Mesendoderm (in vitro differentiated cells): ENCODE measurements at regions not wholly inside any gene's neighbourhood (a gene's known extent, or its start where the extent isn't known, plus 50 kb on each side); places are given as distances from the start of the nearest gene placed in this dataset.

ENCODE experiments used
- DNase-seq: peaks from one replicate; pipeline ENCODE4 v3.0.0; 2013
- H2AK5ac ChIP-seq: 2 replicates; pipeline ENCODE4 v1.6.1; 2013; ENCODE audit warnings: low read length, inconsistent platforms
- H2BK120ac ChIP-seq: 2 replicates; pipeline ENCODE4 v1.6.1; 2013; ENCODE audit warnings: low read depth, mild to moderate bottlenecking, low read length, moderate library complexity, mixed read lengths
- H2BK15ac ChIP-seq: replicated peaks from 2 replicates; pipeline ENCODE4 v1.6.1; 2013; ENCODE audit warnings: low read depth, mild to moderate bottlenecking, moderate library complexity
- H2BK5ac ChIP-seq: 2 replicates; pipeline ENCODE4 v1.6.1; 2013; ENCODE audit warnings: low read length, inconsistent platforms
- H3K18ac ChIP-seq: 2 replicates; pipeline ENCODE4 v1.6.1; 2013; ENCODE audit warnings: mild to moderate bottlenecking, low read length, mixed read lengths
- H3K23ac ChIP-seq: one replicate; pipeline ENCODE4 v1.6.1; 2013; ENCODE audit warnings: low read length
- H3K27ac ChIP-seq: 2 replicates; pipeline ENCODE4 v1.5.1; 2013; ENCODE audit warnings: low read depth, mild to moderate bottlenecking, inconsistent platforms, low read length, moderate library complexity
- H3K27me3 ChIP-seq: 2 replicates; pipeline ENCODE4 v1.6.1; 2013; ENCODE audit warnings: low read length, control low read depth, mild to moderate bottlenecking, inconsistent platforms; ENCODE audit not compliant: insufficient read depth, poor library complexity
- H3K36me3 ChIP-seq: 2 replicates; pipeline ENCODE4 v1.6.1; 2013; ENCODE audit warnings: low read length, inconsistent platforms; ENCODE audit not compliant: control insufficient read depth, insufficient read depth
- H3K4ac ChIP-seq: one replicate; pipeline ENCODE4 v1.6.1; 2013; ENCODE audit warnings: low read depth, mild to moderate bottlenecking, low read length, moderate library complexity
- H3K4me1 ChIP-seq: 2 replicates; pipeline ENCODE4 v1.6.1; 2013; ENCODE audit warnings: low read depth, low read length, inconsistent platforms; ENCODE audit not compliant: control insufficient read depth
- H3K4me2 ChIP-seq: 2 replicates; pipeline ENCODE4 v1.6.1; 2013; ENCODE audit warnings: low read length
- H3K4me3 ChIP-seq: 2 replicates; pipeline ENCODE4 v1.5.1; 2013; ENCODE audit warnings: mild to moderate bottlenecking, low read length
- H3K56ac ChIP-seq: one replicate; pipeline ENCODE4 v1.6.1; 2013; ENCODE audit warnings: low read length
- H3K79me1 ChIP-seq: 2 replicates; pipeline ENCODE4 v1.6.1; 2013; ENCODE audit warnings: low read length, inconsistent platforms
- H3K79me2 ChIP-seq: 2 replicates; pipeline ENCODE4 v1.6.1; 2013; ENCODE audit warnings: mild to moderate bottlenecking, low read length; ENCODE audit not compliant: control insufficient read depth, insufficient read depth
- H3K9ac ChIP-seq: 2 replicates; pipeline ENCODE4 v1.6.1; 2013; ENCODE audit warnings: low read length, inconsistent platforms
- H4K5ac ChIP-seq: one replicate; pipeline ENCODE4 v1.6.1; 2013; ENCODE audit warnings: low read length
- H4K8ac ChIP-seq: one replicate; pipeline ENCODE4 v1.6.1; 2013; ENCODE audit warnings: low read depth, mild to moderate bottlenecking, control low read depth, low read length, moderate library complexity
- WGBS: extraction: QIAGEN DNeasy Blood & Tissue Kit; methylation state at CpG from one replicate; pipeline ENCODE4 v1.1.7; 2013; ENCODE audit warnings: low lambda C conversion rate, missing lambda C conversion rate; ENCODE audit not compliant: insufficient coverage; ENCODE audit errors: extremely low coverage; 5-methylcytosine and 5-hydroxymethylcytosine counted together

GRCh38 chr6:55040102-55040848 is 134.0 kb upstream of the HCRTR2 start:
- H4K8ac ChIP-seq, result no peak overlapping the region
- H2AK5ac ChIP-seq, result no peak overlapping the region
- no peak overlapping the region for H3K4me3 ChIP-seq
- H3K4ac ChIP-seq, result no peak overlapping the region
- H4K5ac ChIP-seq, result no peak overlapping the region
- H3K27ac ChIP-seq, result no peak overlapping the region
- no peak overlapping the region for H2BK120ac ChIP-seq
- no peak for DNase-seq
- H2BK15ac ChIP-seq, result no peak overlapping the region
- H3K23ac ChIP-seq, result no peak overlapping the region
- H3K4me2 ChIP-seq, result no peak overlapping the region
- no peak overlapping the region for H3K56ac ChIP-seq
- WGBS, result no CpG with 5 or more reads among the region's 3 CpGs
- no peaks in the 10 kb centered on the region for H3K27me3 ChIP-seq
- H3K18ac ChIP-seq, result peak overlapping the region; percentile 39
- H3K79me2 ChIP-seq, result no peaks in the 10 kb centered on the region
- H3K4me1 ChIP-seq, result no peaks in the 10 kb centered on the region
- no peaks in the 10 kb centered on the region for H3K36me3 ChIP-seq
- no peak overlapping the region for H2BK5ac ChIP-seq
- no peak overlapping the region for H3K9ac ChIP-seq
- H3K79me1 ChIP-seq, result no peaks in the 10 kb centered on the region

- Histone ChIP-seq H3K27ac (no peak overlapping the region), H3K4me3 (no peak overlapping the region), H3K4me2 (no peak overlapping the region), H3K36me3 (no peaks in the 10 kb centered on the region), H2BK15ac (no peak overlapping the region), H3K27me3 (no peaks in the 10 kb centered on the region), H3K4ac (no peak overlapping the region), H3K79me2 (no peaks in the 10 kb centered on the region), H4K5ac (no peak overlapping the region), H2BK120ac (no peak overlapping the region), H3K4me1 (peaks cover 3% of the 10 kb centered on the region), H2BK5ac (no peak overlapping the region), H4K8ac (no peak overlapping the region), H2AK5ac (no peak overlapping the region), H3K9ac (no peak overlapping the region), H3K56ac (no peak overlapping the region), H3K23ac (no peak overlapping the region), H3K79me1 (no peaks in the 10 kb centered on the region), H3K18ac (no peak overlapping the region)
- DNase-seq, result peak; percentile 89
- WGBS, result no CpG with 5 or more reads among the region's 4 CpGs
Measured at GRCh38 chr6:55046869-55047422, 127.4 kb upstream of the HCRTR2 start.

- Histone ChIP-seq H3K79me2 (no peaks in the 10 kb centered on the region), H2BK120ac (no peak overlapping the region), H4K8ac (no peak overlapping the region), H2AK5ac (no peak overlapping the region), H3K27ac (no peak overlapping the region), H3K56ac (no peak overlapping the region), H3K36me3 (no peaks in the 10 kb centered on the region), H3K4me2 (no peak overlapping the region), H3K27me3 (no peaks in the 10 kb centered on the region), H3K4me3 (no peak overlapping the region), H3K9ac (no peak overlapping the region), H3K4ac (no peak overlapping the region), H4K5ac (no peak overlapping the region), H3K18ac (no peak overlapping the region), H2BK15ac (no peak overlapping the region), H3K4me1 (peaks cover 3% of the 10 kb centered on the region), H2BK5ac (no peak overlapping the region), H3K79me1 (no peaks in the 10 kb centered on the region), H3K23ac (no peak overlapping the region)
- no CpG with 5 or more reads among the region's 2 CpGs for WGBS
- DNase-seq, result no peak
Measured at GRCh38 chr6:55047451-55048044, 126.8 kb upstream of the HCRTR2 start.

- Histone ChIP-seq H2AK5ac (no peak overlapping the region), H2BK15ac (no peak overlapping the region), H3K4ac (no peak overlapping the region), H3K27me3 (no peaks in the 10 kb centered on the region), H3K27ac (no peak overlapping the region), H3K36me3 (no peaks in the 10 kb centered on the region), H4K5ac (no peak overlapping the region), H2BK120ac (no peak overlapping the region), H2BK5ac (no peak overlapping the region), H3K4me3 (no peak overlapping the region), H3K79me1 (no peaks in the 10 kb centered on the region), H3K56ac (no peak overlapping the region), H4K8ac (no peak overlapping the region), H3K9ac (no peak overlapping the region), H3K4me2 (no peak overlapping the region), H3K4me1 (peaks cover 3% of the 10 kb centered on the region), H3K79me2 (no peaks in the 10 kb centered on the region), H3K18ac (no peak overlapping the region), H3K23ac (no peak overlapping the region)
- no CpG with 5 or more reads among the region's 1 CpG for WGBS
- DNase-seq, result no peak
Measured at GRCh38 chr6:55049866-55050265, 124.4 kb upstream of the HCRTR2 start.

- Histone ChIP-seq H3K27ac (no peak overlapping the region), H2AK5ac (no peak overlapping the region), H3K23ac (no peak overlapping the region), H3K18ac (no peak overlapping the region), H3K27me3 (no peaks in the 10 kb centered on the region), H3K9ac (no peak overlapping the region), H4K8ac (no peak overlapping the region), H3K79me1 (no peaks in the 10 kb centered on the region), H3K4me2 (no peak overlapping the region), H2BK5ac (no peak overlapping the region), H3K4me1 (no peaks in the 10 kb centered on the region), H3K4me3 (no peak overlapping the region), H4K5ac (no peak overlapping the region), H3K56ac (no peak overlapping the region), H3K36me3 (no peaks in the 10 kb centered on the region), H2BK120ac (no peak overlapping the region), H3K4ac (no peak overlapping the region), H3K79me2 (no peaks in the 10 kb centered on the region), H2BK15ac (no peak overlapping the region)
- DNase-seq, result no peak
Measured at GRCh38 chr6:55052846-55053245, 121.5 kb upstream of the HCRTR2 start.

- Histone ChIP-seq H4K5ac (no peak overlapping the region), H4K8ac (no peak overlapping the region), H3K9ac (no peak overlapping the region), H3K4me2 (no peak overlapping the region), H3K79me2 (no peaks in the 10 kb centered on the region), H3K4ac (no peak overlapping the region), H3K79me1 (no peaks in the 10 kb centered on the region), H3K23ac (no peak overlapping the region), H2BK15ac (no peak overlapping the region), H3K56ac (no peak overlapping the region), H3K4me3 (no peak overlapping the region), H2AK5ac (no peak overlapping the region), H3K27me3 (no peaks in the 10 kb centered on the region), H3K18ac (no peak overlapping the region), H3K36me3 (no peaks in the 10 kb centered on the region), H2BK5ac (no peak overlapping the region), H3K4me1 (no peaks in the 10 kb centered on the region), H3K27ac (no peak overlapping the region), H2BK120ac (no peak overlapping the region)
- peak; percentile 42 for DNase-seq
Measured at GRCh38 chr6:55058682-55059081, 115.6 kb upstream of the HCRTR2 start.
